ENCODE measurements at regions not wholly inside any gene's neighbourhood (a gene's known extent, or its start where the extent isn't known, plus 50 kb on each side); places are given as distances from the start of the nearest gene placed in this dataset.

DNA sequence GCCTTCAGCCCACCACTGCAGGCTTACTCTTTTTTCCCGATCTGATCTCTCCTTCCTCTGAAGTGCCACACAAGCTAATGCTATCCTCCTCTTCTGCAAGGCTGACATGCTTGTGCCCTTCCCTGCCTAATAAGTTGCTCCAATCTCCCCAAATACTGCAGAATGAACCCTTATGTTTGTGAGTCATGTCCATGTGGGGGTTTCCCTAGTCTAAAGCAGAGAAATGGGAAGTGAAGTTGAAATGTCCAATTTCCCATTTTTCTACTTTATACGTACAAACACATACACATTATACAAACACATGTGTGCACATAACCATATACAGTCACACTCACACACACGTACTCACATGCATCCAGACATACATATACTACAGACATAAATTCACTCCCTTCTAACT lies 288.1 kb upstream of the CELF4 start:
- TF ChIP-seq, protein P1, sequence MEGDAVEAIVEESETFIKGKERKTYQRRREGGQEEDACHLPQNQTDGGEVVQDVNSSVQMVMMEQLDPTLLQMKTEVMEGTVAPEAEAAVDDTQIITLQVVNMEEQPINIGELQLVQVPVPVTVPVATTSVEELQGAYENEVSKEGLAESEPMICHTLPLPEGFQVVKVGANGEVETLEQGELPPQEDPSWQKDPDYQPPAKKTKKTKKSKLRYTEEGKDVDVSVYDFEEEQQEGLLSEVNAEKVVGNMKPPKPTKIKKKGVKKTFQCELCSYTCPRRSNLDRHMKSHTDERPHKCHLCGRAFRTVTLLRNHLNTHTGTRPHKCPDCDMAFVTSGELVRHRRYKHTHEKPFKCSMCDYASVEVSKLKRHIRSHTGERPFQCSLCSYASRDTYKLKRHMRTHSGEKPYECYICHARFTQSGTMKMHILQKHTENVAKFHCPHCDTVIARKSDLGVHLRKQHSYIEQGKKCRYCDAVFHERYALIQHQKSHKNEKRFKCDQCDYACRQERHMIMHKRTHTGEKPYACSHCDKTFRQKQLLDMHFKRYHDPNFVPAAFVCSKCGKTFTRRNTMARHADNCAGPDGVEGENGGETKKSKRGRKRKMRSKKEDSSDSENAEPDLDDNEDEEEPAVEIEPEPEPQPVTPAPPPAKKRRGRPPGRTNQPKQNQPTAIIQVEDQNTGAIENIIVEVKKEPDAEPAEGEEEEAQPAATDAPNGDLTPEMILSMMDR (IDR thresholded peaks at IDR 0.05): no peak
- TF ChIP-seq POLR2A (IDR thresholded peaks at IDR 0.05): no peak
- TF ChIP-seq EP300 (IDR thresholded peaks at IDR 0.05): no peak

Measured in sigmoid colon (tissue), 4 donors.